Activated T-cell treated with anti-CD3 and anti-CD28 coated beads, Interleukin-2, amount 50 U/mL, for 4 hours (primary cell): ENCODE measurements at regions not wholly inside any gene's neighbourhood (a gene's known extent, or its start where the extent isn't known, plus 50 kb on each side); places are given as distances from the start of the nearest gene placed in this dataset.
"Not testable (repeated sequence)": the region's sequence is repeated elsewhere in the genome, so short reads cannot be mapped to it uniquely, and the experiment has no call there.

ENCODE experiments used
- ATAC-seq, 2 donors: fragments of 200-7000 bp; cut with Tn5 transposase; one replicate each; pipeline ENCODE4 v1.10.0; 2021
- DNase-seq: peaks from one replicate; pipeline ENCODE4 v3.0.0-alpha.2; 2020
- H3K27me3 Mint-ChIP-seq: one replicate; pipeline ENCODE4 v1.8.0; 2021; ENCODE audit warnings: low read depth, mixed read lengths
- H3K36me3 Mint-ChIP-seq: one replicate; pipeline ENCODE4 v1.8.0; 2022; ENCODE audit warnings: mixed read lengths; ENCODE audit not compliant: insufficient read depth
- H3K4me1 Mint-ChIP-seq: one replicate; pipeline ENCODE4 v1.8.0; 2021; ENCODE audit warnings: low read depth, mixed read lengths
- H3K4me3 Mint-ChIP-seq: one replicate; pipeline ENCODE4 v1.8.0; 2021; ENCODE audit warnings: mild to moderate bottlenecking, moderate library complexity, mixed read lengths
- H3K9me3 Mint-ChIP-seq: one replicate; pipeline ENCODE4 v1.8.0; 2021; ENCODE audit warnings: mixed read lengths

GRCh38 chr6:121885399-121886152, 450.1 kb downstream of the GJA1 start:
- DNase-seq = no peak
- no peaks in the 10 kb centered on the region for H3K27me3 Mint-ChIP-seq
- no peaks in the 10 kb centered on the region for H3K36me3 Mint-ChIP-seq
- H3K9me3 Mint-ChIP-seq = no peaks in the 10 kb centered on the region
- no peak for ATAC-seq
- H3K4me3 Mint-ChIP-seq = no peak overlapping the region
- no peaks in the 10 kb centered on the region for H3K4me1 Mint-ChIP-seq

- H3K36me3 Mint-ChIP-seq = no peaks in the 10 kb centered on the region
- no peaks in the 10 kb centered on the region for H3K9me3 Mint-ChIP-seq
- no peaks in the 10 kb centered on the region for H3K4me1 Mint-ChIP-seq
- no peaks in the 10 kb centered on the region for H3K27me3 Mint-ChIP-seq
- H3K4me3 Mint-ChIP-seq = no peak overlapping the region
- ATAC-seq (no peak), DNase-seq (no peak)
These were observed 450.9 kb downstream of the GJA1 start for GRCh38 chr6:121886223-121886830.

- Mint-ChIP-seq H3K4me3 (no peak overlapping the region), H3K27me3 (no peaks in the 10 kb centered on the region), H3K9me3 (no peaks in the 10 kb centered on the region), H3K4me1 (no peaks in the 10 kb centered on the region), H3K36me3 (no peaks in the 10 kb centered on the region)
- DNase-seq (no peak), ATAC-seq (no peak)
These were observed 452.3 kb downstream of the GJA1 start for GRCh38 chr6:121887724-121888123.

- Mint-ChIP-seq H3K27me3 (no peaks in the 10 kb centered on the region), H3K4me1 (no peaks in the 10 kb centered on the region)
- no peak for ATAC-seq
These were observed 455.0 kb downstream of the GJA1 start for GRCh38 chr6:121890307-121890910.

GRCh38 chr6:121895731-121896130, 460.3 kb downstream of the GJA1 start:
- DNase-seq, H3K36me3 Mint-ChIP-seq, H3K9me3 Mint-ChIP-seq, H3K27me3 Mint-ChIP-seq, H3K4me3 Mint-ChIP-seq, H3K4me1 Mint-ChIP-seq, ATAC-seq: not testable (repeated sequence)

More at GRCh38 chr6:121890307-121890910, 455.0 kb downstream of the GJA1 start:
- Mint-ChIP-seq H3K4me3 (no peak overlapping the region), H3K9me3 (no peaks in the 10 kb centered on the region), H3K36me3 (no peaks in the 10 kb centered on the region)
- no peak for DNase-seq

GRCh38 chr6:121896363-121896762, 460.9 kb downstream of the GJA1 start:
- Mint-ChIP-seq H3K4me3 (no peak overlapping the region), H3K36me3 (no peaks in the 10 kb centered on the region), H3K9me3 (no peaks in the 10 kb centered on the region), H3K27me3 (no peaks in the 10 kb centered on the region), H3K4me1 (no peaks in the 10 kb centered on the region)
- no peak for DNase-seq
- no peak for ATAC-seq

- Mint-ChIP-seq H3K4me3 (no peak overlapping the region), H3K9me3 (no peaks in the 10 kb centered on the region), H3K36me3 (no peaks in the 10 kb centered on the region), H3K4me1 (no peaks in the 10 kb centered on the region), H3K27me3 (no peaks in the 10 kb centered on the region)
- ATAC-seq = no peak
- DNase-seq = no peak
These were observed 461.3 kb downstream of the GJA1 start for GRCh38 chr6:121896771-121897170.

GRCh38 chr6:121897337-121897760, 461.9 kb downstream of the GJA1 start:
- Mint-ChIP-seq H3K4me1 (no peaks in the 10 kb centered on the region), H3K36me3 (no peaks in the 10 kb centered on the region), H3K27me3 (no peaks in the 10 kb centered on the region), H3K9me3 (no peaks in the 10 kb centered on the region), H3K4me3 (no peak overlapping the region)
- no peak for DNase-seq
- ATAC-seq = no peak

GRCh38 chr6:121901432-121901831, 466.0 kb downstream of the GJA1 start:
- Mint-ChIP-seq H3K36me3 (no peaks in the 10 kb centered on the region), H3K4me1 (no peaks in the 10 kb centered on the region), H3K9me3 (peaks cover 7% of the 10 kb centered on the region), H3K4me3 (no peak overlapping the region), H3K27me3 (no peaks in the 10 kb centered on the region)
- DNase-seq (no peak), ATAC-seq (no peak)

GRCh38 chr6:121904559-121904958, 469.1 kb downstream of the GJA1 start:
- Mint-ChIP-seq H3K4me3 (no peak overlapping the region), H3K4me1 (no peaks in the 10 kb centered on the region), H3K36me3 (no peaks in the 10 kb centered on the region), H3K27me3 (no peaks in the 10 kb centered on the region), H3K9me3 (peaks cover 19% of the 10 kb centered on the region)
- ATAC-seq (no peak), DNase-seq (no peak)

- Mint-ChIP-seq H3K4me1 (no peaks in the 10 kb centered on the region), H3K9me3 (peaks cover 14% of the 10 kb centered on the region), H3K36me3 (no peaks in the 10 kb centered on the region), H3K27me3 (no peaks in the 10 kb centered on the region), H3K4me3 (no peak overlapping the region)
- DNase-seq (no peak), ATAC-seq (no peak)
These were observed 477.5 kb downstream of the GJA1 start for GRCh38 chr6:121912905-121913304.

GRCh38 chr6:121917263-121917829, 481.9 kb downstream of the GJA1 start:
- ATAC-seq (no peak), DNase-seq (no peak)
- H3K27me3 Mint-ChIP-seq = no peaks in the 10 kb centered on the region
- no peak overlapping the region for H3K4me3 Mint-ChIP-seq
- no peaks in the 10 kb centered on the region for H3K36me3 Mint-ChIP-seq
- peaks cover 5% of the 10 kb centered on the region for H3K9me3 Mint-ChIP-seq
- H3K4me1 Mint-ChIP-seq = no peaks in the 10 kb centered on the region

GRCh38 chr6:121917834-121918559, 481.5 kb upstream of the HSF2 start:
- Mint-ChIP-seq H3K4me1 (no peaks in the 10 kb centered on the region), H3K4me3 (no peak overlapping the region), H3K9me3 (peaks cover 5% of the 10 kb centered on the region), H3K36me3 (no peaks in the 10 kb centered on the region), H3K27me3 (no peaks in the 10 kb centered on the region)
- ATAC-seq (no peak), DNase-seq (no peak)

GRCh38 chr6:121920616-121921015, 478.8 kb upstream of the HSF2 start:
- H3K4me3 Mint-ChIP-seq = no peak overlapping the region
- H3K4me1 Mint-ChIP-seq = peaks cover 2% of the 10 kb centered on the region
- no peak for DNase-seq
- no peak for ATAC-seq
- H3K9me3 Mint-ChIP-seq = no peaks in the 10 kb centered on the region
- H3K27me3 Mint-ChIP-seq = no peaks in the 10 kb centered on the region
- H3K36me3 Mint-ChIP-seq = no peaks in the 10 kb centered on the region
